MV-4-11 (cell line): ENCODE measurements at regions not wholly inside any gene's neighbourhood (a gene's known extent, or its start where the extent isn't known, plus 50 kb on each side); places are given as distances from the start of the nearest gene placed in this dataset.
"Not testable (repeated sequence)": the region's sequence is repeated elsewhere in the genome, so short reads cannot be mapped to it uniquely, and the experiment has no call there.

Experiments
- DNase-seq: peaks from one replicate; lab custom pipeline; 2025; lab: John Stamatoyannopoulos, UW

DNA sequence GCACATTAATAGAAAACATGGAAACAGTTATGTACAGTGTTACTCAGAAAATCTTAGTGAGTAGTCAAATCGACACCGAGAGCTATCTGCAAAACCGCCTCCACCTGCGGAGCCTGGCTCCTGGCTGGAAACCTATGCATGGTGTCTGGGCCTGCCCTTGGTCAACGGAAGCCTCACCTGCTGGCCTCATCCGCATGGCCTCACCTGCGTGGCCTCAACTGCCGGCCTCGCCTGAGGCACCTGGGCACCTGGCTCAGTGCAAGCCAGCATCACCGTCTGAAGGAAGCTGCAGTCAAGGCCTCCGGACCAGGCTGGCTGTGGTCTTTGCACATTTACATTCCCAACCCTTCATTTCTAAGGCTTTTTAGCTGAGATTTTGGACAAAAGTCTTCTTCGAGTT, 352.1 kb downstream of the POM121L12 start:
- no peak for DNase-seq

DNA sequence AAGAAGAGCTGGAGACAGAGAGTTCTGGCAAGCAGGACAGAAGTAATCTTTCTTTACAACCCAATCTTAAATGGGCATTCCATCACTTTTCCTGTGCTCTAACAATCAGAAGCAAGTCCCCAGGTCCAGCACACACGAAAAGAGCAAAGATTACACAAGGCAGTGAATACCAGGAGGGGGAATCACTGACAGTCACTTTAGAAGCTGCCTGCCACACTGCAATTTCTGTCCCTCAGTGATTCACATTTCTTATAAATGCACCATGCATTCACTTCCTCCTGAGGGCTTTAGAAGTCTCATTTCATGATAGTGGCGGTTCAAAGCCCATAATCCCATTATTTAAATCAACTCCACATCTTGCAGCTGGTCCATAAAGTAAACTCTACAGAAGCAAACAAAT, 362.5 kb downstream of the POM121L12 start:
- DNase-seq: no peak

DNA sequence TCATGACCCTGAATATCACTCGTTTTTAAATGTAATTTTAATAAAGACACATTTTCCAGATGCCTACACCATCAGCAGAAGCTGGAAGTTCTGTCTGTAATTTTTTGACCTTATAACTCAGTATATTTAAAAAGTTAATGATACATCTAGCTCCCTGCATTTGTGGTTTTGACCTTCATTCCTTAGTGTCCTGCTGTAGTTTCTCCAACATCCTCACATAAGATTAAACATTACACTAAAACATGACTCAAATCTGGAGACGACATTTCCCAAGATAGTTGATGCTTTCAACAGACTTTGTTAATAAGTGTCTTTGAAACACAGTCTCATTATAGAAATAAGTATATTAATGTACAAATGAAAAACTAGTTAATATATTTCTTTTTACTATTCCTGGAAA, 363.1 kb downstream of the POM121L12 start:
- no peak for DNase-seq

GRCh38 chr7:53413021-53413420, 377.6 kb downstream of the POM121L12 start:
- no peak for DNase-seq

DNA sequence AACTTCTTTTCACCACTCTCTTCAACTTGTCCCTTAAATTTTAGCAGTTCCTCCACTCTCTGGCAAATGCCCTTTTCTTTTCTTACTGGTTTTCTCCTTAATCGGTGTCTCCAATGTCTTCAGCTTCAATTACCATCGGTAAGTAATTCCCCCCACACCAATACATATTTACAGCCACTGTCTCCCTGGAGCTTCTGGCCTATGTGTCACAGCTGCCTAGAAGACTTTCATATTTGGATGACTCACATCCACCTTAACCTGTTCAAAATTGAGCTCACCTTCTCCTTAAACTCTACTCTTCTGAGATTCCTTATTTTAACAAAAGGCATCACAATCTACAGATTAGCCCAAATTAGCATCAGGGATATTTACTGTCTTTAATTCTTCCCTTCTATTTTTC, 380.4 kb downstream of the POM121L12 start:
- no peak for DNase-seq

GRCh38 chr7:53418834-53419482, 383.5 kb downstream of the POM121L12 start:
- no peak for DNase-seq

GRCh38 chr7:53420550-53420949, 385.1 kb downstream of the POM121L12 start:
- no peak for DNase-seq

GRCh38 chr7:53422291-53422690, 386.9 kb downstream of the POM121L12 start:
- DNase-seq: no peak

DNA sequence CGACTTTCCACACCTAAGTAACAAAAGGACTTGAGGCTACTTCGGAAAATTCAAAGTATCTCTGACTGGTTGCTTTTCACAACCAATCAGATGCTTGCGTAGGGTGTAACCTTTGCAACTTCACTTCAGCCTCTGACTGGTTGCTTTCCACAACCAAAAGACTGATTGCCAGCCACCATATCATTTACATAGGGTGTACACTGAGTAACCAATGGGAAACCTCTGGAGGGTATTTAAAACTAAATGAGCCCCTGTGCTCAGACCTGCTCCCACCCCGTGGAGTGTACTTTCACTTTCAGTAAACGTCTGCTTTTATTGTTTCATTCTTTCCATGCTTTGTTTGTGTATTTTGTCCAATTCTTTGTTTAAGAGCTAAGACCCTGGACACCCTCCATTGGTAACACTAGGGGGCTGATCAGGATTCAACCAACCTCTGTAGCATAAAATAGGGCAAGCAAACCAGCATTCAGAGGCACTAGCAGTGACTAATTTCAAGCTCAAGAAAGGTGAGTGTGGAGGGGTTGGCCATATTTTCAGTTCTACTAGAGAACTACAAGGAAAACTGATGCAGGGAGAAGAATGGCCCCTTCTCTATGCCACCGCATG, 390.8 kb downstream of the POM121L12 start:
- no peak for DNase-seq

DNA sequence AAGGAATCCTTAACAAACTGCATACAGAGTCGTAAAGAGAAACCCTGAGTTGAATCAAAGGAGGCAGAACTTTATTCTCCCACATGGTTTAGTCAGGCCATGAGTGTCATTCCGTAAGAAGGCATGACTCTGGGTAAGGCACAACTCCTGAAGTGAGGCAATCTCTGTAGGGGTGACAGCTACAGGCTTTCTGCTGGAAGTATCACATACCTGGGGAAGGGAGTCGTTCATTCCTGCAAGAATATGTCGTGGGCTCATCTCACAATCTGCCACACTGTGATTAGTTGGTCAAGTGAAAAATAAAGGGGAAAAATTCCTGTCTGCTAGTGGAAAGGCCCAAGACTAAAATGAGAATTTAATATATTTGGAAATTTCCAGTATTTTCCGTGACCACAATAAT, 392.6 kb downstream of the POM121L12 start:
- DNase-seq: no peak

DNA sequence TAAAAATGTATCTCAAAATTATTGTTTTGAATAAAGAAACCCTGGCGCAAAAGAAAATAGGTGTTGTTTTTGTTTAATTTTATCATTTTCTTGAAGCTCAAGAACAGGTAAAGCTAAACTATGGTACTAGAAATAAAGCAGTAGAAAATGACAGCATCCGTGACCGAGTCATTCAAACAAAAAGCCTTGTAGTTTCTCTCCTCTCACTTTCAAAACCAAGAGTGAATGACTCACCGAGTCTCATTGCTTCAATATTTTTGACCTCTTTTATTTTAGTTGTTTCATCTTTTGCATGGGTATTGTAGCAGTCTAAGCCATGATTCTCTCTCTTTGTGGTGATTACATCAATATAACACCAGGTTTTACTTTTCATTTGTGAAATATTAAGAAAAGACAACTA, 396.5 kb downstream of the POM121L12 start:
- DNase-seq: no peak

DNA sequence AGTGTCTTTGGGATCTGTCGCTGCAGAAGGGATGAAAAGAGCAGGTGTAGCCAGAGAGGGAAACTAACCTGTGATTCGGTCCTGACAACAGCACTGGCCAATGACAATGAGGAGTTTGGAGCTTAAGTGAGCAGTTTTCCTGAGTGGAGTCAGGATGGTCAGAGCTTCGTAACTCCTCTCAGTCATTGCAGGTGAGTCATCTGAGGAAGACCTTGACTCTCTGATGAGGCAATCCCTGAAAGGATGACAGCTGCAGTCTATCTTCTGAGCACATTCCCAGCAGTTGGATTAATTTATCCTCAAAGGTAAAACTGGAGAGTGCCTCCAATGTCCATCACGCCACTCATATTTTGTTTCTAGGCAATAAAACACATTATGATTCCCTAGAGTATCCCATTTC, 401.9 kb downstream of the POM121L12 start:
- no peak for DNase-seq

DNA sequence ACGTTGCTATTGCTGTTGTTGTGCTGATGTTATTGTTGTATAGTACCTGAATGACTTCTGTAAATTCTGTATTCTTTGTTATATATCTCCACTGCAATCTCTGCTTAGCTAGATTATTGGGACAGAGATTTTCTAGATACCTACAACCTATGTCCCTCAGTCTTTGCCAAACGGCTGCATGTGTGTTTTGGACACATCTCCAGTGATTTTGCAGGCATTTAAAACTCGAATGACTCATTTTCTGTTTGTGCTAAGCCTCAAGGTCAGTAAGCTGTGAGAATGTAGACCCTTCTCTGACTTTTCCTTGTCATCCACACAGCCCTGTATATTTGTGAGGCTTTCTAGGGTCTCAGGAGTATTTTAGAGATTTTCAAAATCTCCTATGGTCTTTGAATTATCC, 410.7 kb downstream of the POM121L12 start:
- DNase-seq: no peak

- no peak for DNase-seq
These were observed 423.2 kb downstream of the POM121L12 start for GRCh38 chr7:53458636-53459035.

DNA sequence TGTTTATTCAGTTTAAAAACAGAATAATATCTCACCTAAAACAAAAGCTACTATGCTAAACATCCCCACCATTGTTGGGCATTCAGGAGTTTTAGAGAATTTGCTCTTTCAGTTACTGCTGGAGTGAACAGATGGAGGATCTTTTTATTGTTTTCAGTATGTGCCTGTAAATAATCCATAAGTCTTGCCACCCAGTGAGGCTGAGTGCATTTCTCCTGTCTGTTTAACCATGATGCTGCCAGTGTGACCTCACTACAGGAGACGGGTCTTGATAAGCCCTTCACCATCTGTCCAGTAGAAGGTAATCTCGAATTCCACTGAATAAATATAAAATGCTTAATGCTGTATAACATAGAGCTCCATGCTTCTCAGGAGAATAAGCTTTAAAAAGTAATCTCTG, 430.9 kb downstream of the POM121L12 start:
- no peak for DNase-seq

GRCh38 chr7:53470336-53470970, 435.0 kb downstream of the POM121L12 start:
- DNase-seq: no peak

- DNase-seq: no peak
These were observed 437.9 kb downstream of the POM121L12 start for GRCh38 chr7:53473371-53473770.

- no peak for DNase-seq
These were observed 440.3 kb downstream of the POM121L12 start for GRCh38 chr7:53475776-53476175.

DNA sequence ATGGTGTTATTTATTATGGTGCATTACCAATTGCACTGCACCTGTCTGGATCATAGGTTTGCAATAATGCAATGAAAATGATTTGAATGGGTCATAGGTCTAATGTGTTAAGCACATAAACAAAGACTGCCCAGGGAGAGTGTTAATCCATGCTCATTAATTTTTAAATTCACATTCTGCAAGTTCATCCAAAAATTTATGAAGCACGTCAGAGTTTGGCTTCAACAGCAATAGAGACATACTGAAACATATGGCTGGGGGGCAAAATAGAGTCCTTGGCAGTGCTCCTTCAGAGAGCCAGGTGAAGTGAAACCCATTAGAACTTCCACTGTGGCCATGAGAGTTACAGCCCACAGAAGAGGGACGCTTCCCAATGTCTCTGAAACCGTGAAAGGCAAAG, 441.1 kb downstream of the POM121L12 start:
- DNase-seq: no peak

- no peak for DNase-seq
These were observed 449.9 kb downstream of the POM121L12 start for GRCh38 chr7:53485354-53485753.

GRCh38 chr7:53491051-53491450, 455.6 kb downstream of the POM121L12 start:
- no peak for DNase-seq

- DNase-seq: not testable (repeated sequence)
These were observed 459.7 kb downstream of the POM121L12 start for GRCh38 chr7:53495181-53495580.

DNA sequence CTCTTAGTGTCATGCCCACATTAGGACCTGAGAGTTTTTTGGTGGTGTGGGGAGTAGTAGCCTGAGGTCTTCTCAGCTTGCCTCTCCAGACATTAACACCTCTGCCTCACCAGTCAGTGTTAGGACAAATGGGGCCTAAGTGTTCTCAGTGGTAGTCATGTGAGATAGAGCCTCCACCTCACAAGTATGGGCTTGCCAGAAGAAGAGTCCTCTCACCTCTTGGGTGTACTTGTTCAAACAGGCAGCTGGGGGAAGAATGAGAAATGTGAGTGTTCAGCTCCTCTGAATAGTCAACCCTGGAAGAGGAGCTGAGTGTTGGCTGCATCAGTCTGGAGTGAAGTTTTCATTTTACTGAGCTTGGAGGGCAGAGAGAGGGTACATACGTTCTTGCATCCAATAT, 464.6 kb downstream of the POM121L12 start:
- no peak for DNase-seq

GRCh38 chr7:53504914-53505313, 469.5 kb downstream of the POM121L12 start:
- DNase-seq: no peak
